Activated naive CD4-positive, alpha-beta T cell treated with anti-CD3 and anti-CD28 coated beads, Interleukin-2, amount 50 U/mL, for 72 hours (primary cell): ENCODE measurements at regions not wholly inside any gene's neighbourhood (a gene's known extent, or its start where the extent isn't known, plus 50 kb on each side); places are given as distances from the start of the nearest gene placed in this dataset.
"Not testable (repeated sequence)": the region's sequence is repeated elsewhere in the genome, so short reads cannot be mapped to it uniquely, and the experiment has no call there.

ENCODE experiments used
- ATAC-seq, 2 donors: fragments of 150-1000 bp; cut with Tn5 transposase; 2 replicates each; pipeline ENCODE4 v1.10.0; 2021; ENCODE audit warnings: mild to moderate bottlenecking in 2 of 2, moderate library complexity in 2 of 2
- DNase-seq, 2 donors: peaks; one replicate each; pipeline ENCODE4 v3.0.0; 2021 to 2022; ENCODE audit warnings: low spot score in 2 of 2
- H3K27ac Mint-ChIP-seq, 2 donors: one replicate each; pipeline ENCODE4 v1.8.0; 2022; ENCODE audit warnings: mild to moderate bottlenecking in 2 of 2, mixed read lengths in 2 of 2
- H3K36me3 Mint-ChIP-seq, 2 donors: one replicate each; pipeline ENCODE4 v1.8.0; 2022; ENCODE audit warnings: mixed read lengths in 2 of 2
- H3K9me3 Mint-ChIP-seq, 2 donors: one replicate each; pipeline ENCODE4 v1.8.0; 2022; ENCODE audit warnings: mixed read lengths in 2 of 2

DNA sequence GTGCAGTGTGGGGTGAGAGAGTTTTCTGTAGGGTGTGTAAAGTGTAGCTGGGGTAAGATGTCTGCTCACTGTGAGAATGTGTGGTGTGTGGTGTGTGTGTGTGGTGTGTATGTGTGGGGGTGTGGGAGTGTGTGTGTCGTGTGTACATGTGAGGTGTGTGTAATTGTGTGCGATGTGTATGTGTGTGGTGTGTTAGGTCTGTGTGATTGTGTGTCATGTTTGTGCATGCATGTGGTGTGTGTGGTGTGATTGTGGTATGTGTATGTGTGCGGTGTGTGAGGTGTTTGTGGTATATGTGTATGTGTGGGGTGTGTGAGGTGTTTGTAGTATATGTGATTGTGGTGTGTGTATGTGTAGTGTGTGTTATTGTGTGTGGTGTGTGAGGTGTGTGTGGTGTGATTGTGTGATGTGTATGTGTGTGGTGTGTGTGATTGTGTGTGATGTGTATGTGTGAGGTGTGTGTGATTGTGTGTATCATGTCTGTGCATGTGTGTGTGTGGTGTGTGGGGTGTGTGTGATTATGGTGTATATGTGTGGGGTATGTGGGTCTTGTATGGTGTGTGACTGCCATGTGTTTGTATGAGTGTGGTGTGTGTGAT lies 241.7 kb upstream of the HDAC4 start:
- DNase-seq (no peak), ATAC-seq (no peak)
- H3K27ac Mint-ChIP-seq = no peak overlapping the region
- H3K36me3 Mint-ChIP-seq = no peaks in the 10 kb centered on the region
- no peaks in the 10 kb centered on the region for H3K9me3 Mint-ChIP-seq

DNA sequence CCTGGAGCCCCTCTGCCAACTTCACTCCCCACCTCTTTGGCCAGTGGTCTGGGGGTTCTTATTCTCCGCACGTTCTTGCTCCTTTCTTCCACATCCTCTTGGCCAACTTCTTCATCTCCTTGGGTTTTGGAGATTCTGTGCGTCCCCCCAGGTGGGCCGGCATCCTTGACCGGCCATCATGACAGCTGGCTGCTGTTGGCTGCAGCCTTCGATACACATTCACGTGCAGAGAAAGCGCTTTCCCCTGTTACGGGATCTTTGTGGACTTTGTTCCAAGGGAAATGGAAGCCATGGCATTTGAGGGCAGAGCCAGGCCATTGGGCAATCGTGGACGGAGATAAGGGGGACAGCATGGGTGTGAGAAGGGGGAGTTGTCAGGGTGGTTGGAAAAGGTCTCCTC lies 241.1 kb upstream of the HDAC4 start:
- not testable (repeated sequence) for H3K9me3 Mint-ChIP-seq, H3K27ac Mint-ChIP-seq

DNA sequence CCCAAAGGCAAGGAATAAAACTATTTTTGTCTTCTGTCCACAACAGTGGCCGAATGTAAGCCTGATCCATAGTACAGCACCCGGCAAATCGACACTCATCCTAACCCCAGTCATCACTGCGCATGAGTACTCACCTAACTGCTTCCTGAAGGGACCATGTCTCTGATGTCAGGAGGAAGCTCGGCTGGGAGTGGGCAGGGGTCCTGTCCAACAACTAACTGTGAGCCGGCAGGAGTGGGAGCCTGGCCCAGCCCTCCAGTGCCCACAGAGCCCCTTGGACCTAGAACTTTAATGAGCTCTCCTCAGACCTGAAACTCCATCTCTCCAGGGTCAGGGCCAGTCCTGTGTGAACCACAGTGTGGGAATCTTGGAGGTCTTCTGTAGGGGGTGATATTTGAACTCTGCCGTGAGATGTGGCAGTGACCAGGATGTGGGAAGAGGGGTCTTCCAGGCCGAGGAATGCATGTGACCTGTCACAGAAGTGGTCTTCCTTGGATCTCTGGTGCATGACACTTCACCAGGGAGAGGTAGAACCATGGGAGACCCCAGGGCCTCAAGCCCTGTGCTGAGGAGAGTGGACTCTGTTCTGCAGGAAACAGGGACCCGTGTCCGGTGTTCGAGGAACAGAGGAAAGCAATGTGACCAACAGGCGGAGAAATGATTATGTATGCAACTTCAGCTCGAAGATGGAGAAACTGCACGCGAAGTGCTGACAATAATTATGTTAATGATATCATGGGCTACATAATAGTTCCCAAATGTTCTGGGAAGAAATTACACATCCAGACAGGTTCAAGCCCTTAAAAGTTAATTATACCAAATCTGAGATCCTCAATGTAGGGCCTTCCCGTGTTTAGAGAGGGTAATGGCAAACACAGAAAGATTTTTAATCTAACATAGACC lies 240.1 kb upstream of the HDAC4 start:
- Mint-ChIP-seq H3K27ac (no peak overlapping the region), H3K36me3 (peaks cover 0 to 4% of the 10 kb centered on the region in 2 donors), H3K9me3 (peaks cover 0 to 4% of the 10 kb centered on the region in 2 donors)
- ATAC-seq (no peak), DNase-seq (no peak)

More for the DNA sequence above, 241.1 kb upstream of the HDAC4 start:
- DNase-seq, H3K36me3 Mint-ChIP-seq, ATAC-seq: not testable (repeated sequence)

DNA sequence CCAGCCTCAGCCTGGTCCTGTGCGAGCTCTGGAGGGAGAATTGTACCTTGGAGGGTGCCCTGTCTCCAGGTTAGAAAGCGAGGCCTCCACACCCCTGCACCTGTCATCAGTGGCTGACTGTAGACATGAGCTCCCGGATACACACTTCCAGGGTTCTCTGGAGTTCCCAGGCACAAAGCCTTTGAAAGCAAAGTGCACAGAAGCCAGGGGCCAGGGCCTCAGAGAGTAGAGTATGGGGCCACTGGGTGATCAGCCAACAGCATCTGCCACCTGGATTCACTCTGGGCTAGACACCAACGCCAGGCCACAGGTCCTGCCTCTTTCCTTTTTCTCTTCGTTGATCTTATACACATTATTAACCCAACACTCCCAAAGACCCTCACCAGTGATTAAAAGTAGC lies 239.4 kb upstream of the HDAC4 start:
- peaks cover 0 to 4% of the 10 kb centered on the region in 2 donors for H3K9me3 Mint-ChIP-seq
- ATAC-seq (no peak), DNase-seq (no peak)
- H3K36me3 Mint-ChIP-seq = peaks cover 0 to 4% of the 10 kb centered on the region in 2 donors
- H3K27ac Mint-ChIP-seq = no peak overlapping the region

DNA sequence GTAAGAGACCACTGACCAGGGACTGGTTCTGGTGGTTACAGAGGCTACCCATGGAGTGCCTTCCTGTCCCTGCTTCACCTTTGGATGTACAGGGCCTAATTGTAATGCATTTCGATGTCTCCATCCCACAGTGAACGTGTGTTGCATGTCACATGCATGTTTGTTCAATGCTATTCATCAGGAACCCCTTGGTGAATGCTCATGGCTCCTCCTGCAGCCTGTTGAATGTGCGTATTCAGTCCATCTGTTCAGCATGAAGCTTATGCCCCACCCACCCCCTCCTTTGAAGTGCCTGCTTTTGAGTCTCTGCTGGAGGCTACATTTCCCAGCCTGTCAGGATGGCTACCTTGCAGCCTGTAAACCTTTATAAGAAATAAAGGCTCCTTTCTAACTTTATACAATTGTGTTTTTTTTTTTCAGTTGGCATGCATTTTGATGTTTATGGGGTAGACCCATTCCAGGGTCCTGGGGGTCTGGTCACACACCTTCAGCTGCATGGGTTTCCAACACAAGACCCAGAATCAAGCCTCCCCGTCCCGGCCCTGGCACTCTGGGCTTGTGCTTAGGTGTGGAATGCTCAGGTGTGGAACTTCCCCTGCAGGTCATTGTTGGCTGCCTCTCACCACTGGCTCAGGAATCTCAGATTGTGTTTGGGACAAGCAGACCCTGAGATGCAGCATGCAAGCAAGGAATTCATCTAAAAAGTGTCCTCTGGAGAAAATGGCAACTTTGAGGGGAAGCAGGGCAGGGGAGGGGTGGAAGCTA lies 238.8 kb upstream of the HDAC4 start:
- Mint-ChIP-seq H3K36me3 (peaks cover 0 to 4% of the 10 kb centered on the region in 2 donors), H3K27ac (no peak overlapping the region), H3K9me3 (peaks cover 0 to 4% of the 10 kb centered on the region in 2 donors)
- no peak for DNase-seq
- no peak for ATAC-seq

DNA sequence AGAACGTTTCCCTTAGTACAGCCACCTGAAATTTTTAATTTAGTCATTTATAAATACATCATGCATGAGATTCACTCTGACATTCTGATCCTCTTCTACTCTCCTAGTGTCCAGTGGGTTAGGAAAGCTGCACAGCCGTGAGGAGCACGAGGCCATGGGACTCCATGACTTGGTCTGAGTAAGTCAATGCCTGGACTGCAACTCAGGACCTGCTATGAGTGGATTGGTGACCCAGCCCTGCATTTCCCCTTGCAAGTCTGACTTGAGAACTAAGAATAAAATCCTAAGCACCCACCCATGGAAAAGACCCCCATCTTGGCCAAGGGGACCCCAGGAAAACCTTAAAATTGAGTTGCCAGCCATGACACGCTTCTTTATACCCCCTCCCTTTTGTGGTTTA lies 237.6 kb upstream of the HDAC4 start:
- Mint-ChIP-seq H3K9me3 (peaks cover 0 to 4% of the 10 kb centered on the region in 2 donors), H3K36me3 (peaks cover 0 to 4% of the 10 kb centered on the region in 2 donors), H3K27ac (no peak overlapping the region)
- no peak for DNase-seq
- ATAC-seq = no peak

DNA sequence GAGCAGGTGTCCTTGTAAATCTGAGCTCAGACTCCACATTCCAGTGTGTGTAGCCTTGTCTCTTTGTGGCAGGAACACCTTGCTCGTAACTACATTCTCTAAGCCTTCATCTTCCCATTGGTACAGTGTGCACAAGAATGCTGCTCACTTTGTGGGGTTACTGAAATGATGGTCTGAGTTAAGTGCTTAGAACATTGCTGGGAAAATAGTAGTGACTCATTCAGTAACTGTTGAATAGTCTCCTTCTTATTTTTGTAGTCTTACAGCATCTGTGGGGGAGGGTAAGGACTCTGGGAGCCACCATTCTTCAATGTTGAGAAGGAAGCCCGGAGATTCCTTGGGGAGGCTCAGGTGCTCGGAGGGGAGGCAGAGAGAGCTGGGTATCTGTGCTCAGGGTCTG lies 236.0 kb upstream of the HDAC4 start:
- H3K36me3 Mint-ChIP-seq = peaks cover 0 to 4% of the 10 kb centered on the region in 2 donors
- peaks cover 0 to 4% of the 10 kb centered on the region in 2 donors for H3K9me3 Mint-ChIP-seq
- DNase-seq (no peak), ATAC-seq (no peak)
- no peak overlapping the region for H3K27ac Mint-ChIP-seq

DNA sequence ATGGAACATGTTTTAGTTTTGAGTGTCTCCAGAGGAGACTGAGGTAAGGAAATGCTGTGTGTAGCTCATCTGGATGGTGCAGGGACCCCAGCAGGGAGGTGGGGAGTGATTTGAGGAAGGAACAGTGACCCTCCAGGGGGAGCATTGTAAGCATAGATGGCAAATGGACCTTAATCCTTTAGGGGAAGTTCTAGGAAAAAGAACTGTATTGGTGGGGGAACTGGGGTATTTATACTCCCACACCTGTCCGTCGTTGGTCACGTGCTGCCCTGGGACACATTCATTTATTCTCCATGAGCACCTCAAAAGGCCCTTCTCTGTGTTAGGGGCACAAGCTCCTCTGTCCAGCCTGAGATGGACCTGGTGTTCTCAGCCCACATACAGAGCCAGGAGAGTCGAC lies 233.9 kb upstream of the HDAC4 start:
- ATAC-seq (no peak), DNase-seq (no peak)
- Mint-ChIP-seq H3K9me3 (peaks cover 0 to 4% of the 10 kb centered on the region in 2 donors), H3K27ac (no peak overlapping the region), H3K36me3 (peaks cover 0 to 4% of the 10 kb centered on the region in 2 donors)

DNA sequence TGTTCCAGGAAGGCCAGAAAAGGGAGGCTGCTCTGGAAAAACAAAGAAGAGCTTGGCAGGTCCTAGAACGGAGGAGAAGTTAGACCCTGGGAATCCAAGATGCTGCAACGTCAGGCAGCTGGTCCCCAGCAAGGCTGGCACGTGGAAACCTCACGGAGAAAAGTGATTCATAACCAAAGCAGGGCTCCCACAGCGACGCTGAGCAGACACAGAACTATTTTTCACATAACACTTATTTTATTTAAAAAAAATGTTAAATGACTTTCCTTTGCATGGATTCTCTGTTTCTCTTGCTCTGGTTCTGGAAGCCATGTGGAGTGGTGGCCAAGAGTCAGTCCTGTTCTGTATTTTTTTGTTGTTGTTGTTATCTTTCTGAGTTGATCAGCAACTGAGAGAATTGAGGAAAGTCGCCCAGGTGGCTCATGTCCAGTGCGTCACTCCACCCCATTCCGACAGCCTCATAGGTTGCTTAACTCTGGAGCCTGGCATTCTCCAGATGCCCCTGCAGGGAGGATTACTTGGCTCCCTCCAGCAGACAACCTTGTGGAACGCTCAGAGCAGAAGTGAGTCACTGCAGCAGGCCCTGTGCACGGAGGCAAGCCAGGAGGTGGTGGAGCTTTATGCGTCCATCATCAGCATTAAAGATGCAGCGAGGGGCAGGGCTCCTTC lies 229.9 kb upstream of the HDAC4 start:
- ATAC-seq = peak in 1 of 2 donors; percentile 37

DNA sequence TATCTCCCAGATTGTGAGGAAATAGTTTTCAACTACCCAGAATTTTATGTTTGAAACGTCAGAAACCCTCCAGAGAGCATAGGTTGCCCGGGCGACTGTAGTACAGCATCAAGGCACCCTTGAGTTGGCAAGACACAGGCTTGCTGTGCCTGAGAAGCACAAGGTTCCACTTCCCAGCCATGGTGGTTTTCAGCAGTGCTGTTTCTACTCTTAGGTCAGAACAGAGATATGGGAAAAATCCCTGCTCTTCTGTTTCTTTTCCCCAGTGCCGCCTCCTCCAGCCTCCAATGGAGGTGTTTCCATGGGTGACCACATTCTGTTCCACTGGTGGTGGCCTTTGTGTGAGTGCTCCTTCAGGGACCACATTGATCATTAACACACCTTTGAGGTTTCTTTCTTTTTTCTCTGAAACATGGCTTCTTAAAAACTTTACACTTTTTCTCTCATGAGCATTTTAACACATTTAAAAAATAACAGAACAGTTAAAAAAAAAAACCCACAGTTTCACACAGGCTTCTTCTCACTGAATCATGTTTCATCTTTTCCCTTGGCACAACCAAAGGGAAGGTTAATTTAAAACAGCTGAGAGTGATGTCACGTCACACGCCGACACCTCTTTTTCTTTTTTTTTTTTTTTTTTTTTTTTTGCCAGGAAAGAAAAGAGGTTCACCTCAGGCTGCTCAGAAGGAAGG lies 229.3 kb upstream of the HDAC4 start:
- Mint-ChIP-seq H3K36me3 (no peaks in the 10 kb centered on the region), H3K27ac (no peak overlapping the region), H3K9me3 (no peaks in the 10 kb centered on the region)
- no peak for DNase-seq
- ATAC-seq = peak; percentile 32 to 45

More for the DNA sequence above, 229.9 kb upstream of the HDAC4 start:
- DNase-seq = no peak
- H3K36me3 Mint-ChIP-seq = no peaks in the 10 kb centered on the region
- no peak overlapping the region for H3K27ac Mint-ChIP-seq
- no peaks in the 10 kb centered on the region for H3K9me3 Mint-ChIP-seq

DNA sequence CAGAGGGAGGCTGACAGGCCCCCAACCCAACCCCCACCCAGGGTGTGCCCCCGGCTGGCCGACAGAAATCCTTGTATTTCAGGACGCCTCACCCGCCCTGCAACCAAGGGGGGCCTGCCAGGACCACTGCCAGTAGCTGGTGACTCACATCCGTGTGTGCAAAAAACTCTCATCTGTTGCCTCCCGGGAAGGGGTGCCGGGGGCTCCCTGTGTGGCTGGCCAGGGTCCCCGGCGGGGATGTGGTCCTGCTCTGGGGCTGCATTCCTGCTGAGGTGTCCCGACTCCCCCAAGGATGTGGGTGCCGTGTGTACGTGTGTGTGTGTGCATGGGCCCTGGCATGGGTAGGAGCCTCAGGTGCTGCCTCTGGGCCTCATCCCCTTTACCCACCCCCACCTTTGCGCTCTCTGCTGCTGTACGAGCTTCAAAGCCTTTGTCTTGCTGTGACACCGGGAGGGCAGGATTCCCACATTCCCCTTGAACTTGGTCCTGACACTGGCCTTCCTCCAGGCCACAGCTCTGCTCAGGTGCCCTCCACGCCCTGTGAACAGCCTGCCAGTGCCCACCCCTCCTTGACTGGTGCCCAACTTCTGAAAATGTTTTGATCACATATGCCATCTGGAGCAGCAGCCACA lies 226.3 kb upstream of the HDAC4 start:
- no peak for ATAC-seq
- no peak for DNase-seq
- Mint-ChIP-seq H3K27ac (no peak overlapping the region), H3K9me3 (no peaks in the 10 kb centered on the region), H3K36me3 (no peaks in the 10 kb centered on the region)

DNA sequence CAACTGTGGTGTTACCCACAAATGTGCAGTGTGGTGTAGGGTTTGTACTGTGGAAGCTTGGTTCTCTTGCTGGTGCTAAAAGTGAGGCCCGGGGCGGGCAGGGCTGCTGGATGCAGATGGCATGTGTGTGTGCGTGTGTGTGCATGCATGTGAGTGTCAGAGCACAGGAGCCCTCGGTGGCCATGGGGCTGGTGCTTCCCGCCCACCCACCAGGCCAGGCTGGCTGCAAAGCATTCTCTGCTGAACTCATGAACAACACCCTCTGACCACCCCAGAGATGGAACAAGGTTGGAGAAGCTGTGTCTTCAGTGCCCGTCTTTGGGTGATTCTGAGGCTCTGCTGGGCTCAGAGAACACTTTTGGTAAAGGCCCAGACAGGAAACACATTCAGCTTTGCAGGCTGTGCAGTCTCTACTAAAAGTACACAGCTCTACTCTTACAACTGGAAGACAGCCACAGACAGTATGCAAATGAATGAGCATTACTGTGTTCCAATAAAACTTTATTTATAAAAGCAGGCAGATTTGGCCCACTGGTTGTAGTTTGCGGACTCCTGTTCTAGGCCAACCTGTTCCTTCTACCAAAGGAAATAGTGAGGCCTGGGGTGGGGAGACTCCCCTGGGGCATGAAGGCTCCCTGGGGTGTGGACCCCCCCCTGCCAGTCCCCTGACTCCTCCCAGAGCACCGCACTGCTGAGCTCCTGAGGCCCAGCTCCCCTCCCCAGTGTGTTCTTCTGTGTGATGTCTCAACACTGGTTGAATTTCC lies 225.3 kb upstream of the HDAC4 start:
- Mint-ChIP-seq H3K36me3 (no peaks in the 10 kb centered on the region), H3K27ac (no peak overlapping the region), H3K9me3 (no peaks in the 10 kb centered on the region)
- ATAC-seq (peak in 1 of 2 donors; percentile 16), DNase-seq (no peak)

DNA sequence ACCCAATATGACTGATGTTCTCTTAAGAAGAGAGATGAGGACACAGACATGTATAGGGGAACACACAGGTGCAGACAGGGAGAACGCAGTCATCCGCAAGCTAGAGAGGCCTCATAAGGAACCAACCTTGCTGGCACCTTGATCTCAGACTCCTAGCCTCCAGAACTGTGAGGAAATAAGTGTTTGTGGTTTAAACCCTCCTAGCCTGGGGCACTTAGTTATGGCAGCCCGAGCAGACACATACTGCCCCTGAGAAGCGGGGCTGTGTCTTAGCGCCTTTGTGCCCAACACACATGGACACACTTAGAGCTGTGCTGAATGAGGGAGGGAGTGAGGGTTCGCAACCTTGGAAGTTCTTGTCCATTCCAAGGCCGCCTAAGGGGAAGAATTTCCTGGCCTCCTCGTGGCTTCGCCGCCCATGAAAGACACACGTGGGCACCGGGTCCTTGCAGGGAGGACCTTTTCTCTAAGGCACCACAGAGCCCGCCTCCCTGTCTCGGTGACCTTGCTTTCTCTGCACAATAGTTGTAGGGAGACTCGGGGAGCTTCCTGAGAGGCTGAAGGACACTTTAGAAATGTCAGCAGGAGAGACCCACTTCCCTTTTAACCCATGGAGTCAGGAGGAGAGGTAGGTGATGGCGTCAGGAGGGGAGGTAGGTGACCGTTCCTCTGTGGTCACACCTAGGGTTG lies 224.5 kb upstream of the HDAC4 start:
- Mint-ChIP-seq H3K36me3 (no peaks in the 10 kb centered on the region), H3K27ac (no peak overlapping the region), H3K9me3 (no peaks in the 10 kb centered on the region)
- ATAC-seq (no peak), DNase-seq (no peak)

DNA sequence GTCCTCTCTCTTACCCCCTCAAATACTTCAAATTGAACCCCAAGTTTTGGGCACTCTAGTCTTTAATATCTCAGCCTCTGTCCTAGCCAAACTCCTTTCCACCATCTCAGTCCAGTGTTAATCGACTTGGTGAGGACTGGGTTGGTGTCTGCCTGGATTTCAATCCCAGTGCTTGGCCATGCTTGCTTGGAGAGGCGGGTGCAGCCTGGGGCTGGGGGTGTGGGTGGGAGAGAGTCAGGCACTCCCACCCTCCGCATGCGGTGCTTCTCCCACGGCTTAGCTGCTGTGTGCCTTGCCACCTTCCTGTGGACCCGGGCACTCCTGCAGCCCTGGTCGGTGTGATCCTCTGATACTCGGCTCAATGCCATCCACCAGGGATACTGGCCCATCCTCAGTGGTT lies 220.8 kb upstream of the HDAC4 start:
- Mint-ChIP-seq H3K9me3 (peaks cover 0 to 11% of the 10 kb centered on the region in 2 donors), H3K27ac (no peak overlapping the region), H3K36me3 (no peaks in the 10 kb centered on the region)
- ATAC-seq (no peak), DNase-seq (no peak)

DNA sequence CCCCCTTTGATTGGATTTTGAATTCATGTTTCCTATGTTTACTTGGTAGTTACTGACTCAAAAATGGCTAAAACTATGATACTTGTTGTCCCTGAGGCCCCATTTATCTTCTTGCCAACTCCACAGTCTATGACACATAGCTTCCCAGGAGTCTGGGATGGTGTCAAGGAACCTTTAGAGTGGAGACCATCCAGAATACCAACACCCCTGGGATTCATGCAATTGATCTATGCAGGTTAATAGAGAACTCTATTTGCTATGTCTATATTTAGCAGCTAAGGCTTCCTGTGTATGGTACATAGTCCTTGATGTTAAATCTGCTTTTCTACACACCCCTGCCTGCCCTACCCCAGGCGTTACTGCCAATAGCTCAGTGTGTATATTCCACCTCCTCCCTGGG lies 218.5 kb upstream of the HDAC4 start:
- no peak overlapping the region for H3K27ac Mint-ChIP-seq
- no peak for DNase-seq
- no peaks in the 10 kb centered on the region for H3K36me3 Mint-ChIP-seq
- no peak for ATAC-seq
- H3K9me3 Mint-ChIP-seq = peaks cover 0 to 13% of the 10 kb centered on the region in 2 donors
